Mesothelial cell of epicardium (in vitro differentiated cells): ENCODE measurements at regions not wholly inside any gene's neighbourhood (a gene's known extent, or its start where the extent isn't known, plus 50 kb on each side); places are given as distances from the start of the nearest gene placed in this dataset.

ENCODE experiments used
- DNase-seq, 2 experiments: peaks; one replicate each; pipeline ENCODE4 v3.0.0; 2021; ENCODE audit warnings: low spot score in 2 of 2; ENCODE audit not compliant: unreplicated experiment in 2 of 2
- H3K27ac Mint-ChIP-seq: 2 replicates; pipeline ENCODE4 v1.8.0; 2021; ENCODE audit warnings: mixed read lengths
- H3K27me3 Mint-ChIP-seq: 2 replicates; pipeline ENCODE4 v1.8.0; 2021; ENCODE audit warnings: low read depth, mixed read lengths
- H3K36me3 Mint-ChIP-seq: 2 replicates; pipeline ENCODE4 v1.8.0; 2021; ENCODE audit warnings: mixed read lengths
- H3K4me1 Mint-ChIP-seq: 2 replicates; pipeline ENCODE4 v1.8.0; 2021; ENCODE audit warnings: mixed read lengths
- H3K4me3 Mint-ChIP-seq: 2 replicates; pipeline ENCODE4 v1.8.0; 2021; ENCODE audit warnings: mild to moderate bottlenecking, moderate library complexity, mixed read lengths
- H3K9me3 Mint-ChIP-seq: 2 replicates; pipeline ENCODE4 v1.8.0; 2021; ENCODE audit warnings: mixed read lengths
- CTCF ChIP-seq: fragments of 200-600 bp; sonication (generic); IDR thresholded peaks from one replicate; pipeline ENCODE4 v1.5.0; 2021; ENCODE audit warnings: antibody characterized with exemption; ENCODE audit not compliant: unreplicated experiment

GRCh38 chr2:37812941-37813730 is 112.0 kb upstream of the RMDN2 start:
- no peak for TF ChIP-seq CTCF
- peaks cover 7% of the 10 kb centered on the region for H3K36me3 Mint-ChIP-seq
- no peak overlapping the region for H3K4me3 Mint-ChIP-seq
- DNase-seq: no peak
- no peak overlapping the region for H3K27ac Mint-ChIP-seq
- H3K4me1 Mint-ChIP-seq: peaks cover 12% of the 10 kb centered on the region
- peaks cover 1% of the 10 kb centered on the region for H3K27me3 Mint-ChIP-seq
- H3K9me3 Mint-ChIP-seq: peaks cover 9% of the 10 kb centered on the region

DNA sequence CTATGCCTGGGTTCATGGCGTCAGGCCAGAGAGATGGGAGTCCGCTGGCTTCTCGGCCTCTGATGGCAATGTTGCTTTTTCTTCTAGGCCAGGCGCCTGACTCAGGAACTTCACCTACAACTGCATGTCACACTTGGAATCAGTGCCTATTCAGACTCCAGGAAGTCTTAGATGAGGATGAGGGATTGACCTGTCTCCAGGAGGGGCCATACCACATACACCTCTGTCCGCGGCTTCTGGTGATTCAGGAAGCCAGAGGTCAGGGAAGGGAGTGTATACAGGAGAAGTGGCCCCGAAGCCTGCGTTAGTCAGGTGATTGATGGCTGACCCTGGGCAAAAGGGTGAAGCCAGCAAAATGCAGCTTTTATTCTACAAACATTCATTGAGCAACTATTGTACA is 109.1 kb upstream of the RMDN2 start:
- no peak overlapping the region for H3K4me3 Mint-ChIP-seq
- TF ChIP-seq CTCF: no peak
- peaks cover 11% of the 10 kb centered on the region for H3K9me3 Mint-ChIP-seq
- peaks cover 3% of the 10 kb centered on the region for H3K4me1 Mint-ChIP-seq
- H3K36me3 Mint-ChIP-seq: peaks cover 7% of the 10 kb centered on the region
- H3K27ac Mint-ChIP-seq: no peak overlapping the region
- H3K27me3 Mint-ChIP-seq: peaks cover 1% of the 10 kb centered on the region
- no peak for DNase-seq

DNA sequence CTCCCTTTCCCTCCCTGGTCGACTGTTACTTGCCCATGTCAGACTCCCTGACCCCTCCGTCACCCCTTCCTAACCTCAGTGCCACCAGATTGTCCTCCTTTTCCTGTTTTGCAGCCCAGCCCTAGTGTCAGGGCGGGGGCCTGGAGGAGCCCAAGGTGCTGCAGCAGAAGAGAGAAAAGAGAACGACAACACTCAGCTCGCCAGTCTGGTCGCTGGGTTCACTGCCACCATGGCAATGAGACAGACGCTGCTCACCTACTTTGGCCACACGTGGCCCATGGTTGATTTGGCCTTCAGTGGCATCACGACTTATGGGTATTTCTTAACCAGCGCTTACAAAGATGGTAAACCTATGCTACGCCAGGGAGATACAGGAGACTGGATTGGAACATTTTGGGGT is 108.4 kb upstream of the RMDN2 start:
- Mint-ChIP-seq H3K27me3 (peaks cover 1% of the 10 kb centered on the region), H3K4me3 (no peak overlapping the region), H3K9me3 (peaks cover 12% of the 10 kb centered on the region), H3K36me3 (peaks cover 7% of the 10 kb centered on the region), H3K4me1 (peaks cover 3% of the 10 kb centered on the region), H3K27ac (no peak overlapping the region)
- no peak for TF ChIP-seq CTCF
- no peak for DNase-seq

GRCh38 chr2:37819186-37819585 is 105.9 kb upstream of the RMDN2 start:
- peaks cover 1% of the 10 kb centered on the region for H3K27me3 Mint-ChIP-seq
- no peak overlapping the region for H3K27ac Mint-ChIP-seq
- TF ChIP-seq CTCF: no peak
- peaks cover 6% of the 10 kb centered on the region for H3K4me1 Mint-ChIP-seq
- no peak for DNase-seq
- H3K9me3 Mint-ChIP-seq: peaks cover 12% of the 10 kb centered on the region
- H3K4me3 Mint-ChIP-seq: no peak overlapping the region
- peaks cover 7% of the 10 kb centered on the region for H3K36me3 Mint-ChIP-seq

GRCh38 chr2:37820471-37820986 is 104.6 kb upstream of the RMDN2 start:
- no peak for TF ChIP-seq CTCF

More at GRCh38 chr2:37820471-37820986, 104.6 kb upstream of the RMDN2 start:
- H3K4me3 Mint-ChIP-seq: no peak overlapping the region
- H3K36me3 Mint-ChIP-seq: peaks cover 7% of the 10 kb centered on the region
- DNase-seq: no peak
- peaks cover 12% of the 10 kb centered on the region for H3K9me3 Mint-ChIP-seq
- H3K4me1 Mint-ChIP-seq: peaks cover 6% of the 10 kb centered on the region
- H3K27me3 Mint-ChIP-seq: peaks cover 1% of the 10 kb centered on the region
- H3K27ac Mint-ChIP-seq: no peak overlapping the region
